ENCODE measurements at regions not wholly inside any gene's neighbourhood (a gene's known extent, or its start where the extent isn't known, plus 50 kb on each side); places are given as distances from the start of the nearest gene placed in this dataset.
A peak's percentile ranks its signal among the peaks of the same experiment; 100 is the strongest.

DNA sequence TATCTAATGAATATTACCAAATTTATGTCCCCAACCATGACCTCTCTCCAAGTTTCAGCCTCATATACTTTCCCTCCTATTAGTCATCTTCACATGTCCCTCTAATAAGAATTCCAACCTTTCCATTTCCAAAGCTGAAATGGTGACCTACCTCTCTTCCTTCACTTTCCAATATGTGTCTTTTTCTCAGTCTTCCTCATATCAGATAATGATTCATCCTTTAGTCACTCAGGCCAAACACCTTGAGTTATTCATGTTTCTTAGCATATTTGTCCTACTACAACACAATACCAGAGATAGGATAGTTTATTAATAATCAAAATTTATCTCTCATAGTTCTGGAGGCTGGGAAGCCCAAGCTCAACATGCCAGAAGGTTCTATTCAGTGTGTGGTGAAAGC is 318.5 kb upstream of the ZWINT start:
- Mint-ChIP-seq H3K9me3 (peaks cover 3% of the 10 kb centered on the region), H3K4me3 (no peak overlapping the region), H3K4me1 (no peaks in the 10 kb centered on the region), H3K36me3 (ENCODE audit: low read depth) (no peaks in the 10 kb centered on the region), H3K27ac (no peak overlapping the region), H3K27me3 (no peaks in the 10 kb centered on the region)
- no peak for DNase-seq
- intact Hi-C loops (cut with micrococcal nuclease) = no loop called here

DNA sequence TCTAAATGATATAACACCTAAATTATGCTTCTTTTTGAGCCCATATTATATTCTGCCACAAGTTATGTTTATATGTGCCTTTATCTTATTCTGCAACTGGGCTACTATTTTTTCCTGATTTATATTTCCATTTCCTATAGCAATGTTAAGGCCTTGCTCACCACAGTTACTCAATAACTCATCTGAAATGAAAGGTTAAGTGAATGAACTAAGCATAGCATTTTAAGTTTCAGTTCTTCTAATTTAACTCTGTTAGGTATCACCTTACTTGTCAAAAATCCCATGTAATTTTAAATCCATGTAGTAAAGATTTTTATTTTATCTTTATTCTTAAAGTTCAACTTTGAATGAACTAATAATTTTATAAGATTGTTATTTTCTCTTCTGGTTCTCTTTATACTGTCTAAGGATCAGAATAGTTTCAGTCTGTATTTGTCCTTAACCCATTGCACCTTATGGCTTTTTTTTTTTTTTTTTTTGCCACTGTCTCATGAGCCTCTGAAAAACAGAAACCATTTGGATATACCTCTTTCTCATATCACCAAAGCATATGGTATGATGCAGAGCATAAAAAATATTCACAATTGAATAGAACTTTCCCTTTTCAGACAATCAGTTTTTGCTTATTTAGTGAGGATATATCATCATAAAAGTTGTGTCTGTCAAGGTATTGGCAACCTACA is 301.8 kb upstream of the ZWINT start:
- no peaks in the 10 kb centered on the region for H3K36me3 Mint-ChIP-seq (ENCODE audit: low read depth)
- intact Hi-C loops (cut with micrococcal nuclease) = no loop called here

DNA sequence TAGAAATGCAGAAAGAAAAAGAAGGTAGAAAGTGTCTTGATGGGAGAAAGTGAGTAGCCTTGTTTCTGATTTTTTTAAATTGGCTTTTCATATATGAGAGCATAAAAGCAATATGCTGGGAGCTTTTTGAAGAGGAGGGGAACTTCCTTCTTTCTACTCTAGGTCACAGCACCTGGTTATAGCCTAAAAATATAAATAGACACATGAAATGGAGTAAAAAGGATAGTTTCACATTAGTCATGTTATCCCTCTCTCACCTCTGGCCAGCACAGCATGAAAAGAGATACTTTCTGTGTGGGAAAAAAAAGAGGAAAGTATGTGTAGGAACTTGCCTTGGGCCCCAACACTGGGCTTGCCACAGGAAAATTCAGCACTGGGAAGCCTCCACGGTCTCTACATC is 292.2 kb upstream of the ZWINT start:
- Mint-ChIP-seq H3K4me3 (no peak overlapping the region), H3K27ac (no peak overlapping the region), H3K4me1 (no peaks in the 10 kb centered on the region), H3K9me3 (no peaks in the 10 kb centered on the region), H3K36me3 (ENCODE audit: low read depth) (no peaks in the 10 kb centered on the region), H3K27me3 (no peaks in the 10 kb centered on the region)
- intact Hi-C loops (cut with micrococcal nuclease) = no loop called here
- DNase-seq = no peak

More for the DNA sequence above, 301.8 kb upstream of the ZWINT start:
- no peak overlapping the region for H3K4me3 Mint-ChIP-seq
- no peaks in the 10 kb centered on the region for H3K9me3 Mint-ChIP-seq
- no peak for DNase-seq
- H3K27ac Mint-ChIP-seq = no peak overlapping the region
- H3K27me3 Mint-ChIP-seq = no peaks in the 10 kb centered on the region
- no peaks in the 10 kb centered on the region for H3K4me1 Mint-ChIP-seq

DNA sequence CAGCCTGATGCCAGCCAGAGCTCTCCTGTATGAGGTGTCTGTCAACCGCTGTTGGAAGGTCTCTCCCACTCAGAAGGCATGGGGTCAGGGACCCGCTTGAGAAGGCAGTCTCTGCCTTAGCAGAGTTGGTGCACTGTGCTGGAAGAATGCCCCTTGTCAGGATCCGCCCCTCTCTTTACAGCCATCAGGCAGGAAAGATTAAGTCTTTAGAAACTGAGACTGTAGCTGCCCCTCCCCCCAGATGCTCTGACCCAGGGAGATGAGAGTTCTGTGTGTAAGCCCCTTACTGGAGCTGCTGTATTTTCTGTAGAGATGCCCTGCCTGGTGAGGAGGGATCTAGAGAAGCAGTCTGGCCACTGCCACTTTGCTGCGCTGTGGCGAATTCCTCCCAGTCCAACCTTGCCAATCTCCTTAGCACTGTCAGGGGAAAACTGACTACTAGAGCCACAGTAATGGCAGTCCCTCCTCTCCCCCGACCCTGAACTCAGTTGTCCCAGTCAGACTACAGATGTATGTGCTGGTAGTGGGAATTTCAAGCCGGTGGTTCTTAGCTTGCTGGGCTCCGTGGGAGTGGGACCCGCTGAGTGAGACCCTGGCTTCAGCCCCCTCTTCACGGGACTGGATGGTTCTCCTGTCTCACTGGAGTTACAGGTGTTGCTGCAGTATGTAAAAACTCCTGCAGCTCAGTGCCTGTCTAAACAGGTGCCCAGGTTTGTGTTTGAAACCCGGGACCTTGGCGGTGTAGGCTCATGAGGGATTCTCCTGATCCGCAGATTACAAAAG is 285.5 kb upstream of the ZWINT start:
- Mint-ChIP-seq H3K27ac (no peak overlapping the region), H3K27me3 (no peaks in the 10 kb centered on the region), H3K4me3 (no peak overlapping the region), H3K36me3 (ENCODE audit: low read depth) (no peaks in the 10 kb centered on the region), H3K9me3 (peaks cover 9% of the 10 kb centered on the region), H3K4me1 (no peaks in the 10 kb centered on the region)
- no peak for DNase-seq
- intact Hi-C loops (cut with micrococcal nuclease) = no loop called here

DNA sequence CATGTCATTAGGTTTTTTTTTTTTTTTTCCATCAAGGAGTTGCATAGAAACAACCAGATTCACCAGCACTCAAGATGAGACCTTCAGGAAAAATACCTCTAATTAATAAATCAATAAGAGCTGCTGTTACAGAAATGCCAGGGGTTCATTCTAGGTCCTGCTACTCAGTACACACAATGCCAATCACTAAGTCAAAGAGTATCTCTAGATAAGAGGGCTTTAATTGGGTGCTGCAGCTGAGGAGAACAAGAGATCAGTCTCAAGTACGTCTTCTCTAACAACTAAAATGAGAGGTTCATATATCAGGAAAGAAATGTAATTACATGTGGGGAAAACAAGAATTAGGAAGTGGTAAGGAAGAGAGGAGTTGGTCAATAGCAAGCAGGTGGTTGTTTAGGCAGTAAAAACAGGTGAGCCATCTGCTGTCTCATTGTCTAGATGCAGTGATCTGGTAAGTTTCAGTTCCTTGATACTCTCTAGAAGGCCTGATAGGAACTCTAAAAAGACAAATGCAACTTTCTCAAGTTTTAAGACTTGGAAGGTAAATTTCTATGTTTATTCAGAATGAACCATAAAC is 272.9 kb upstream of the ZWINT start:
- Mint-ChIP-seq H3K4me3 (no peak overlapping the region), H3K36me3 (ENCODE audit: low read depth) (no peaks in the 10 kb centered on the region), H3K27me3 (no peaks in the 10 kb centered on the region), H3K4me1 (no peaks in the 10 kb centered on the region), H3K9me3 (peaks cover 6% of the 10 kb centered on the region), H3K27ac (no peak overlapping the region)
- DNase-seq = no peak
- intact Hi-C loops (cut with micrococcal nuclease) = no loop called here

DNA sequence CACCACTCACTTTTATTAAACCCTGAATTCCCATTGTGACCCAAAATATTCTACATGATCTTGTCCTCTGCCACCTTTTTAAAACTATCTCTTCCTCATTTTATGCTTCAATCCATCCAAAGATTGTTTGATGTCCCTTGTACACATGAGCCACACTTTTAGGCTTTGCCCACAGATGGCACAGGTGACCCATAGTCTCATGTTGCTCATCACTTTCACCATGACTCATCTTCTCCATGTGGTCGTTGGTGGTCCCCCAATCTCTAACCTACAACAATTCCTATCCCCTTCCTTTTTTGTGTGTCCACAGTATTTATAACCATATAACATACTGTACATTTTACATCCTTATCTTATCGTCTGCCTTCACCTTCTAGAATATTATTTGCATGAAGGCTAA is 271.5 kb upstream of the ZWINT start:
- Mint-ChIP-seq H3K9me3 (peaks cover 6% of the 10 kb centered on the region), H3K4me3 (no peak overlapping the region), H3K27ac (no peak overlapping the region), H3K27me3 (no peaks in the 10 kb centered on the region), H3K4me1 (no peaks in the 10 kb centered on the region), H3K36me3 (ENCODE audit: low read depth) (no peaks in the 10 kb centered on the region)
- intact Hi-C loops (cut with micrococcal nuclease) = no loop called here
- DNase-seq = no peak

DNA sequence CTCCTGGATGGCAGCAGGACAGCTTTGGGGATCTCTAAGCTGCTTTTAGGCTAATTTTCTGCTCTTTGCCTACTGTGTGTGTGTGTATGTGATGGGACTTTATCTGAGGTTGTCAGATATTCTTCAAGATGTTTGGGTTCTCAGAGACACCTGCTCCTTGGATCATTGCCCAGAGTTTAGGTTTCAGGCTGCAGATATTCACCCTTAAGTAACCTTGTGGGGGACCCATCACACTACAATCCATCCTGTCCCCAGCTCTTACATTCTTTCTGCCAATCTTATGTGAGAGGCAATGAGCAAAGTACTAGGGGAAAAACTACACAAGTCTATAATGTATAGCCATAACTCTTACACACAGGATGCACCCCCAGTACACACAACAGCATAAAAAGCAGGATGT is 263.0 kb upstream of the ZWINT start:
- Mint-ChIP-seq H3K4me3 (no peak overlapping the region), H3K4me1 (no peaks in the 10 kb centered on the region)
- intact Hi-C loops (cut with micrococcal nuclease) = no loop called here

DNA sequence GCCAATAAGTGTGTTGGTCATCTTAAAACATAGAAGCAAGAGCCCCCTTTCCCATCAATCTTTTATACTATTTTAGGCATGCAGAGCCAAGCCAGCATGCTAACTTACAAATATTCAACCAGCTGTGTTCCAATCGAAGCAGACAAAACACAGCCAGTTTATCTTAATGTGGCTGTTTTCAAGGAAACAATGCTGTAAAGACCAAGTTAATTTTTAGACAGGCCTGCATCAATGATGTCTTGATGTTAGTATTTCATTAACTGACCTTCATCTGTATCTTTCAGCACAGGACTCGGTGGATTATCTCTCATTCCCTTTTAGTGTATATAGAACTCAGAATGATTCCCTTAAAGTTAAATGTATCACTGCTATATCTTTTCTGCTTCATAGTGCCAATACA is 262.0 kb upstream of the ZWINT start:
- no peaks in the 10 kb centered on the region for H3K27me3 Mint-ChIP-seq
- no peak overlapping the region for H3K27ac Mint-ChIP-seq

More for the DNA sequence above, 263.0 kb upstream of the ZWINT start:
- peaks cover 4% of the 10 kb centered on the region for H3K9me3 Mint-ChIP-seq
- no peak for DNase-seq
- no peaks in the 10 kb centered on the region for H3K36me3 Mint-ChIP-seq (ENCODE audit: low read depth)
- H3K27me3 Mint-ChIP-seq = no peaks in the 10 kb centered on the region
- H3K27ac Mint-ChIP-seq = no peak overlapping the region

DNA sequence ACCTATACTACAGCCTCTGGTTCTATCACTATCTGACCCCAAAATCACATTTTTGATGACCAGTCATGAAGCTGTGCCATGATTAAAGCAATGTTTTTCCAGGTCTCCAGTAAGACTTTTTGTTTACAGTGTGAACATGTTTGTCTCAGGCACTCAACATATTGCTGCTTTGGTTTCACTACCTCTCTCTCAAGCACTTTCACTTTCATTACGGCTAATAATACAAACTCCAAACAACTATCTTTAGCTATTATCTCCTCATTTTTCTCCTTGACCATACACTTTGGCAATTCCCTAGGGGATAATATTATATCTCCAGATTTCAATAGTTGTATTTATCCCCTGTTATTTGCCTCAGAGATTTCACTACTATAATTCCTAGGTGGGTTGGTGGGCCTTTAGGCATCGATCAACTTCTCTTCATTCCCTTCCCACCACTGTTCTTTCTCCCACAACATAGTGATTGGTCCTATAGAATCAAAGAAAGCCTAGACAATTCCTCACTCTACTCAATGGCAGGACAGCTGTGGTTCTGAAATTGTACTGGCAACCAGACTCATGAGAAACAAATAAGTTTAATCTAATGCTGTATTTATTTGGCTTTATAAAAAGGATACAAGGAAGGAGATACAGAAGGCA is 261.4 kb upstream of the ZWINT start:
- peaks cover 4% of the 10 kb centered on the region for H3K9me3 Mint-ChIP-seq
- peak overlapping the region; percentile 51 for H3K4me3 Mint-ChIP-seq
- H3K27me3 Mint-ChIP-seq = no peaks in the 10 kb centered on the region
- H3K27ac Mint-ChIP-seq = no peak overlapping the region
- intact Hi-C loops (cut with micrococcal nuclease) = no loop called here
- no peaks in the 10 kb centered on the region for H3K4me1 Mint-ChIP-seq
- DNase-seq = no peak
- no peaks in the 10 kb centered on the region for H3K36me3 Mint-ChIP-seq (ENCODE audit: low read depth)

More for the DNA sequence above, 262.0 kb upstream of the ZWINT start:
- Mint-ChIP-seq H3K36me3 (ENCODE audit: low read depth) (no peaks in the 10 kb centered on the region), H3K9me3 (peaks cover 4% of the 10 kb centered on the region), H3K4me1 (no peaks in the 10 kb centered on the region), H3K4me3 (no peak overlapping the region)
- intact Hi-C loops (cut with micrococcal nuclease) = no loop called here
- no peak for DNase-seq

DNA sequence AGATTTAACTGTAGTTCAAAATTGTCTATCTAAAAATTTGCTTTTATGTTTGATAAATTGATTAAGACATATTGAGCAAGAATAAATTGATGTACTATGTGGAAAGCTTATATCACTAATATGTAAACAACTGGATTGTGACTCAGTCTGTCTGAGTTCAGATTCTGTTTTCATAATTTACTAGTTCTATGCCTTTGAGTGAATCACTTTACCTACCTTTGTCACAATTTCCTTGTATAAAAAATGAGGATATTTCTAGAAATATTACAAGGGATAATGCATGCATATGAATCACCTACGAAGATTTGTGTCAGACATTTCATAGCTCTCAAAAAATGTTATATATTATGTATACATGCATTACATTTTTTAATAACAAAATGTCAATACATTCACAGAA is 245.1 kb upstream of the ZWINT start:
- Mint-ChIP-seq H3K4me3 (no peak overlapping the region), H3K4me1 (no peaks in the 10 kb centered on the region), H3K36me3 (ENCODE audit: low read depth) (no peaks in the 10 kb centered on the region), H3K27me3 (no peaks in the 10 kb centered on the region), H3K27ac (no peak overlapping the region), H3K9me3 (no peaks in the 10 kb centered on the region)
- DNase-seq = no peak
- intact Hi-C loops (cut with micrococcal nuclease) = no loop called here

DNA sequence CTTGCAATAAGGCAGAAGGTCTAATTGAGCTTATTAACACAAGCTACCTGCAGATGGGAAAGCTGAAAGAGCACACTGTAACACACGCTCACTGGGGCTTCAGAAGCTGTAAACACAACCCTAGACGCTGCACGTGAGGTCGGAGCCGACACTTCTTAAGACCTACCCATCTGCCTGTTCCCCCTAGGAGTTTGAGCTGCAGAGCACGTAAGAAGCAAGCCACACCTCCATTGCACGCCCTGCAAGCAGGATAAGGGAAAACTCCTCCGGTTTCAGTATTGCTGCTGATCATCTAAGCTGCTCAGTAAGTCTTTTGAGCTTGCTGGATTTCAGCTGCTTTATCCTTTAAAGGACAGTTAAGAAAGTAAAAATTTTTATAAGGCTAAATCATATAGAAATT is 244.0 kb upstream of the ZWINT start:
- H3K4me3 Mint-ChIP-seq = no peak overlapping the region
- H3K36me3 Mint-ChIP-seq (ENCODE audit: low read depth) = no peaks in the 10 kb centered on the region
- intact Hi-C loops (cut with micrococcal nuclease) = no loop called here
- no peak overlapping the region for H3K27ac Mint-ChIP-seq
- H3K9me3 Mint-ChIP-seq = no peaks in the 10 kb centered on the region
- no peak for DNase-seq
- no peaks in the 10 kb centered on the region for H3K27me3 Mint-ChIP-seq
- H3K4me1 Mint-ChIP-seq = no peaks in the 10 kb centered on the region

DNA sequence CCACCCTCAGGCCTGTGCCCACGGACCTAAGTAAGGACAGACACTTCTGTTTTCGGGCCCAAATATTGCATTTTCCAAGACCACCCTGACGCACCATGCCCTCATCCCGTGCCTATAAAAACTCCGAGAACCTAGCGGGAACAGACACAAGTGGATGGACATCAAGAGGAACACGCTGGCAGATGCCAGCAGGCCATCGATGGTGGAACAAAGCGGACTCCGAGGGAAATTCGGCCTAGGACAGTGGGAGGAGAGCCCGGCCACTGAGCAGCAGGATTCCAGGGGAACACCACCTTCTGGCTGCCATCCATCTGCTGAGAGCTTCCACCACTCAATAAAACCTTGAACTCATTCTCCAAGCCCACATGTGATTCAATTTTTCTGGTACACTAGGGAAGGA is 243.6 kb upstream of the ZWINT start:
- no peak overlapping the region for H3K27ac Mint-ChIP-seq
- no peaks in the 10 kb centered on the region for H3K27me3 Mint-ChIP-seq
- no peaks in the 10 kb centered on the region for H3K36me3 Mint-ChIP-seq (ENCODE audit: low read depth)
- DNase-seq = no peak
- H3K4me1 Mint-ChIP-seq = no peaks in the 10 kb centered on the region
- H3K4me3 Mint-ChIP-seq = no peak overlapping the region
- H3K9me3 Mint-ChIP-seq = no peaks in the 10 kb centered on the region
- intact Hi-C loops (cut with micrococcal nuclease) = no loop called here

DNA sequence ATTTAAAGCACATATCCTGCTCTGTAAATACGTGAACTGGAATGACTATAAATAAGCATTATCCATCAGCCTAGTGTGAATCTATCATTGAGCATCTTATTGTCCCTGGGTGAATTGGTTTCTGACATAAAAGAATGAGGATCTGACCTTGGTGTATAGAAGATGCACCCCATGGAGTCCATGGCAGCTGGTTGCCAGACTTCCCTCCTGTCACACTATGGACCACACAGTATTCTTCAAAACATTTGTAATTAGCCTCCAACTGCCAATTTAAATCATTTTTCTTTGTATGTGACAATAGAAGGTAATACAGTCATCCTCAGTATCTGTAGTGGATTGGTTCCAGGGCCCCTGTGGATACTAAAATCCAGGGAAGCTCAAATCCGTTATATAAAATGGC is 238.1 kb upstream of the ZWINT start:
- no peaks in the 10 kb centered on the region for H3K27me3 Mint-ChIP-seq
- no peak overlapping the region for H3K27ac Mint-ChIP-seq
- H3K36me3 Mint-ChIP-seq (ENCODE audit: low read depth) = no peaks in the 10 kb centered on the region
- H3K4me1 Mint-ChIP-seq = no peaks in the 10 kb centered on the region
- H3K4me3 Mint-ChIP-seq = no peak overlapping the region
- no peaks in the 10 kb centered on the region for H3K9me3 Mint-ChIP-seq
- DNase-seq = no peak
- intact Hi-C loops (cut with micrococcal nuclease) = no loop called here

DNA sequence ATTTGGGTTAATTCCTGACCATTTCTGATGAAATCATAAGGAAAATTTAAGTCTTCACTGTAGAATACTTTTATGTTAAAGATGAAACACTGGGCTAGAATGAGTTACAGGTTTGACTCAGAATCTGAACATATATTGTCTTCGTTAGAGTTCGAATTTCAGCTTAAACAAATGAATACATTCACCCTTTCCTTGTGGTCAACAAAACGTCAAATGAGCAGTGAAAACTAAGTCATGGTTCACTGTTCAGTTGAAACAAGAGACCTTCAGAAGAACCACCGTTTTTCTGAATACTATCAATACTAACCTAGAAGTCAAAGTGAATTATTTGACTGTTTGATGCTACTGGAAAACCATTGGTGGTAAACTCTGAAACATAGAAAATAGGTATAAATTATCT is 235.2 kb upstream of the ZWINT start:
- Mint-ChIP-seq H3K4me1 (no peaks in the 10 kb centered on the region), H3K27ac (no peak overlapping the region), H3K9me3 (peaks cover 4% of the 10 kb centered on the region), H3K27me3 (no peaks in the 10 kb centered on the region), H3K4me3 (no peak overlapping the region), H3K36me3 (ENCODE audit: low read depth) (no peaks in the 10 kb centered on the region)
- DNase-seq = no peak
- intact Hi-C loops (cut with micrococcal nuclease) = no loop called here
